Karpas-422 (cell line): ENCODE measurements at regions not wholly inside any gene's neighbourhood (a gene's known extent, or its start where the extent isn't known, plus 50 kb on each side); places are given as distances from the start of the nearest gene placed in this dataset.

ENCODE experiments used
- DNase-seq: peaks from one replicate; pipeline ENCODE4 v3.0.0-alpha.2; 2015
- H2AFZ ChIP-seq: fragments of 200-600 bp; sonication (generic); 2 replicates; pipeline ENCODE4 v1.6.1; 2014; ENCODE audit warnings: antibody characterized with exemption, low read length, mixed read lengths
- H3K27ac ChIP-seq: fragments of 200-600 bp; sonication (generic); 2 replicates; pipeline ENCODE4 v1.5.1; 2014; ENCODE audit warnings: mild to moderate bottlenecking, low read length, moderate library complexity
- H3K27me3 ChIP-seq: fragments of 200-600 bp; sonication (generic); 2 replicates; pipeline ENCODE4 v1.6.1; 2014; ENCODE audit warnings: low read length, mixed read lengths
- H3K36me3 ChIP-seq: fragments of 200-600 bp; sonication (generic); 2 replicates; pipeline ENCODE4 v1.6.1; 2014; ENCODE audit warnings: low read length, mixed read lengths; ENCODE audit not compliant: insufficient read depth
- H3K4me1 ChIP-seq: fragments of 200-600 bp; sonication (generic); 2 replicates; pipeline ENCODE4 v1.6.1; 2014; ENCODE audit warnings: mild to moderate bottlenecking, low read length, mixed read lengths
- H3K4me2 ChIP-seq: fragments of 200-600 bp; sonication (generic); 2 replicates; pipeline ENCODE4 v1.6.1; 2014; ENCODE audit warnings: low read length, low read depth, mild to moderate bottlenecking; ENCODE audit not compliant: poor library complexity, severe bottlenecking
- H3K4me3 ChIP-seq: fragments of 200-600 bp; sonication (generic); 2 replicates; pipeline ENCODE4 v1.5.1; 2014; ENCODE audit warnings: mild to moderate bottlenecking, antibody characterized with exemption, low read length, mixed read lengths
- H3K79me2 ChIP-seq: fragments of 200-600 bp; sonication (generic); 2 replicates; pipeline ENCODE4 v1.6.1; 2014; ENCODE audit warnings: mild to moderate bottlenecking, low read length, mixed read lengths
- H3K9ac ChIP-seq: fragments of 200-600 bp; sonication (generic); 2 replicates; pipeline ENCODE4 v1.6.0; 2014; ENCODE audit warnings: low read length
- H3K9me2 ChIP-seq: fragments of 200-600 bp; sonication (generic), shearing (Covaris generic); replicated peaks from 2 replicates; pipeline ENCODE4 v1.6.0; 2014; ENCODE audit warnings: mild to moderate bottlenecking, low read length, moderate library complexity; ENCODE audit not compliant: insufficient read depth
- H3K9me3 ChIP-seq: fragments of 300-700, 200-600 bp; sonication (generic); 2 replicates; pipeline ENCODE4 v1.6.1; 2014; ENCODE audit warnings: low read length, mixed read lengths
- H4K20me1 ChIP-seq: fragments of 200-600 bp; sonication (generic); 2 replicates; pipeline ENCODE4 v1.6.1; 2014; ENCODE audit warnings: mild to moderate bottlenecking, antibody characterized with exemption, low read length, low read depth; ENCODE audit not compliant: insufficient read depth

- H3K27me3 ChIP-seq, result no peaks in the 10 kb centered on the region
- no peaks in the 10 kb centered on the region for H3K36me3 ChIP-seq
- H3K4me2 ChIP-seq, result no peak overlapping the region
- no peak overlapping the region for H2AFZ ChIP-seq
- H3K4me3 ChIP-seq, result no peak overlapping the region
- no peaks in the 10 kb centered on the region for H3K9me3 ChIP-seq
- H3K9me2 ChIP-seq, result no peaks in the 10 kb centered on the region
- H4K20me1 ChIP-seq, result no peaks in the 10 kb centered on the region
- no peak overlapping the region for H3K9ac ChIP-seq
- no peaks in the 10 kb centered on the region for H3K4me1 ChIP-seq
- no peak for DNase-seq
- H3K27ac ChIP-seq, result no peak overlapping the region
- H3K79me2 ChIP-seq, result no peaks in the 10 kb centered on the region
Measured at GRCh38 chr3:193857996-193858395, 265.0 kb downstream of the OPA1 start.

DNA sequence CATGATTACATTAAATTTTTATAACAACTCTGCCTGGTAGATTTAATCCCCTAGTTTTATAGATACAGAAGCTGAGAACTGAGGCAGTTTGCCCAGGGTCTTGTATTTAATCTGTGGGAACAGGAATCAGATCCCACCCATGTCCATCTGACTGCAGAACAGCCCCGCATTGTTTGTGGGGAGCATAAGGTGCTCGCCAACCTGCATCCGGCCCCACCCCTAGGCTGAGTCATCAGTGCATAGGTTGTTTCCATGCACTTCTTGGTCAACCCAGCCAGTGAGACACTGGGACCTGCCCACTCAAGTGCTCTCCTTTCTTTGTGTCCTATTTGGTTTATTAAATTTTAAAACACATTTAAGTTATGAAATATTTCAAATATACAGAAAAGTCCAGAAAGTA lies 266.2 kb downstream of the OPA1 start:
- no peak for DNase-seq
- no peak overlapping the region for H3K9ac ChIP-seq
- no peaks in the 10 kb centered on the region for H3K9me2 ChIP-seq
- no peaks in the 10 kb centered on the region for H3K4me1 ChIP-seq
- H3K4me2 ChIP-seq, result no peak overlapping the region
- no peaks in the 10 kb centered on the region for H3K79me2 ChIP-seq
- no peak overlapping the region for H3K4me3 ChIP-seq
- no peaks in the 10 kb centered on the region for H3K27me3 ChIP-seq
- H3K9me3 ChIP-seq, result no peaks in the 10 kb centered on the region
- no peak overlapping the region for H3K27ac ChIP-seq
- H2AFZ ChIP-seq, result no peak overlapping the region
- no peaks in the 10 kb centered on the region for H4K20me1 ChIP-seq
- no peaks in the 10 kb centered on the region for H3K36me3 ChIP-seq

GRCh38 chr3:193861012-193861411 lies 268.0 kb downstream of the OPA1 start:
- H3K4me3 ChIP-seq, result no peak overlapping the region
- H3K9ac ChIP-seq, result no peak overlapping the region
- no peaks in the 10 kb centered on the region for H4K20me1 ChIP-seq
- no peak for DNase-seq
- no peaks in the 10 kb centered on the region for H3K27me3 ChIP-seq
- no peak overlapping the region for H3K4me2 ChIP-seq
- H3K36me3 ChIP-seq, result no peaks in the 10 kb centered on the region
- H3K4me1 ChIP-seq, result no peaks in the 10 kb centered on the region
- H3K9me3 ChIP-seq, result no peaks in the 10 kb centered on the region
- no peaks in the 10 kb centered on the region for H3K79me2 ChIP-seq
- no peak overlapping the region for H3K27ac ChIP-seq
- H2AFZ ChIP-seq, result no peak overlapping the region
- no peaks in the 10 kb centered on the region for H3K9me2 ChIP-seq

GRCh38 chr3:193862843-193863242 lies 269.8 kb downstream of the OPA1 start:
- Histone ChIP-seq H3K9ac (no peak overlapping the region), H3K4me3 (no peak overlapping the region), H3K9me3 (no peaks in the 10 kb centered on the region), H3K79me2 (no peaks in the 10 kb centered on the region), H3K4me1 (no peaks in the 10 kb centered on the region; the same call in 1 of the 2 replicates), H2AFZ (no peak overlapping the region), H4K20me1 (no peaks in the 10 kb centered on the region), H3K9me2 (no peaks in the 10 kb centered on the region), H3K27ac (no peak overlapping the region), H3K4me2 (no peak overlapping the region), H3K36me3 (no peaks in the 10 kb centered on the region), H3K27me3 (no peaks in the 10 kb centered on the region)
- DNase-seq, result no peak

DNA sequence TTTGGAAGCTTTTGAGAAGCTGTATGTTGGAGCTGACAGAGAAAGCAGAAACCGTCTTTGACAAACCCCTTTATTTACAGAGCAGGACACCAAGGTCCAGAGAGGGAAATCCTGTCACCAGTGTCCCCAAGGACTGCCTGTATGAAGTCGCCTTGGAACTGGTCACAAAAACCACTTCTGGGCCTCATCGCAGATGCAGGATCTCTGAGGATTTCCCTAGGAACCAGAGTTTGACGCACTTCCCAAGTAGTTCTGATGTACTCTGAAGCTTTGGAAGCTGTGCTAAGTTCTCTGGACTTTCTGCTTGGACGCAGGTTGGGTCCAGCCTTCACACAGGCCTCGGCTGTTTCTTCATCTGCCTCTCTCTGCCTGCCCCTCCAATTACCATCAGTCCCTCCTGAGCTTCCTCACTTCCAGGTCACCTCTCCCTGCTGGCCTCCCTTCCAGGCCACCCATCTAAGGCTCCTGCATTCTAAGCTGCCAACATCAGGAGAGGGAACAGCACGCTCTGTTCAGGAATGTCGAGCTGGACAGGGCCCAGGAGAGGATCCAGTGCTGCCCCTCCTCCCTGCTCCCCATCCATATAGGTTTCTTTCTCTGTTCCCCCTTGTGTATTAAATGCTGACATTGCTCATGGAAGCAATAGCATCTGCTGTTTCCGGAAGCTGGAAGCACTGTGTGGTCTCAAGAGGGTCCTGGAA lies 270.8 kb downstream of the OPA1 start:
- no peaks in the 10 kb centered on the region for H3K9me2 ChIP-seq
- H3K9me3 ChIP-seq, result no peaks in the 10 kb centered on the region
- H2AFZ ChIP-seq, result no peak overlapping the region
- H3K4me3 ChIP-seq, result no peak overlapping the region
- H3K36me3 ChIP-seq, result no peaks in the 10 kb centered on the region
- no peak overlapping the region for H3K4me2 ChIP-seq
- no peaks in the 10 kb centered on the region for H3K27me3 ChIP-seq
- H3K79me2 ChIP-seq, result no peaks in the 10 kb centered on the region
- no peaks in the 10 kb centered on the region for H4K20me1 ChIP-seq
- no peak for DNase-seq
- no peak overlapping the region for H3K27ac ChIP-seq
- H3K4me1 ChIP-seq, result peaks cover 6% of the 10 kb centered on the region
- H3K9ac ChIP-seq, result no peak overlapping the region

DNA sequence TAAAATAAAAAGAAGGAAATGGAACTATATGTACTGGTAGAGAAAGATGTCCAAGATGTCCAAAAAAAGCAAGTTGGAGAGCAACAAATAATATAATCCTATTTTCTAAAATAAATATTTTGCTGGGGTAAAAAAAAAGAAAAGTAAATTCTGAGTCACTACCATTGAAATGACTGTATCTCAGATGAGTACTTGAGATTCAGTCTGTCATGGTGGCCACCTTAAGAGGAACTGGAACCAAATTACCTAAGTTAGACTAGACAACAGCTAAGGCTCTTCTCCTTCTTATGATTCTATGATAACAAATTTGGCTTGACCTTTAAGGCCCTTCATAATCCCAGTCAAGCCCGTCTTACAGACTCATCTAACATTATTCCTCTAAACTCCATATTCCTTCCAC lies 270.6 kb upstream of the HES1 start:
- no peak overlapping the region for H3K4me2 ChIP-seq
- no peak for DNase-seq
- no peak overlapping the region for H3K4me3 ChIP-seq
- H4K20me1 ChIP-seq, result no peaks in the 10 kb centered on the region
- no peaks in the 10 kb centered on the region for H3K9me3 ChIP-seq
- peaks cover 6% of the 10 kb centered on the region for H3K4me1 ChIP-seq
- H3K9ac ChIP-seq, result no peak overlapping the region
- no peak overlapping the region for H3K27ac ChIP-seq
- H2AFZ ChIP-seq, result no peak overlapping the region
- no peaks in the 10 kb centered on the region for H3K9me2 ChIP-seq
- H3K27me3 ChIP-seq, result no peaks in the 10 kb centered on the region
- no peaks in the 10 kb centered on the region for H3K79me2 ChIP-seq
- H3K36me3 ChIP-seq, result no peaks in the 10 kb centered on the region

DNA sequence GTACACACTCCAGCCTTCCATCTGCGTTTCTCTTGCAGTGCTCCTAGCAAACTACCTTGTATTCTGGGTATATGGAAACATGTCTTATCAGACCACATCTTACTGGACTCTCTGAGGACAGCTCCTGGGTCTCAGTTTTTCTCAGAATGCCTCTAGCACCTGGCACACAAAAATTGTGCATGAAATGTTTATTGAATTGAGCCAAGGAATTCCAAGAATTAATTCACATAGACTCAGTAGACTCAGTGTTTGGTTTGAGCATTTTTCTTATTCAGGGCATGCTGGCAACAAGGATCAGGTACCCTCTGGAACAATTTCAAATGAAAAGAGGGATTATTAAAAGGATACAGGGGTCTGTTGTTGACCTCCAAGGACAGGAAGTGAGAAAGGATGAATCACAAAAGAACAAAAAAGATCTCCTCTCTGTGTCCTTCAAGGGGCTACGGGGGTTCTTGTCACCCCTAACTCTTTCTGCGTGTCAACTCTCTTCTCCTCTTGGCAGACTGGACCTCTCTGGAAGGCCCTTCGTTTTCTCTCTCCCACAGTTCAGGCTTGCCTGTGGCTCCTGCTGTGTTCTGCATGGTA lies 270.0 kb upstream of the HES1 start:
- no peaks in the 10 kb centered on the region for H3K9me3 ChIP-seq
- H3K79me2 ChIP-seq, result no peaks in the 10 kb centered on the region
- H3K27me3 ChIP-seq, result no peaks in the 10 kb centered on the region
- no peak overlapping the region for H2AFZ ChIP-seq
- H3K36me3 ChIP-seq, result no peaks in the 10 kb centered on the region
- H4K20me1 ChIP-seq, result no peaks in the 10 kb centered on the region
- H3K4me2 ChIP-seq, result no peak overlapping the region
- H3K9ac ChIP-seq, result no peak overlapping the region
- no peaks in the 10 kb centered on the region for H3K9me2 ChIP-seq
- DNase-seq, result no peak
- peaks cover 6% of the 10 kb centered on the region for H3K4me1 ChIP-seq
- no peak overlapping the region for H3K27ac ChIP-seq
- no peak overlapping the region for H3K4me3 ChIP-seq

DNA sequence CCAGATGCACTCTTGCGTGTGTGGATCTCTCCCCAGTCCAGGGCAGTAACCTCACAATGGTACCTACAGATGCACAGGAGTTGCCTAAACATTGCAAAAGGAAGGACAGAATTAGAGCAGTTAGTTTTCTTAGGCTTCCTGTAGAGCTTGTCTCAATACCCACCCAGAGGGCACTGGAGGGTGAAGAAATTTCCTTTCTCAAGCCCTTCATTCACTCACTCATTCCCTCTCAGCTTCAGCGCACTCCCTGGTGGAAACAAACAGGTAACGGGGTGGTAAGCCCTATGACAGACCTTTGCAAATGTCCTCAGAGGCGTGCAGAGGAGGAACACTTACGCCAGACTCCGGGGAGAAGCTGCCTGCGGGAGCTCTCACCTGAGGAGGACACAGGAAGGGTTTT lies 267.4 kb upstream of the HES1 start:
- DNase-seq, result peak; percentile 60
- Histone ChIP-seq H3K9me2 (no peaks in the 10 kb centered on the region), H3K4me2 (no peak overlapping the region), H3K27me3 (no peaks in the 10 kb centered on the region), H3K4me1 (peaks cover 6% of the 10 kb centered on the region), H3K79me2 (no peaks in the 10 kb centered on the region), H3K9me3 (no peaks in the 10 kb centered on the region), H3K27ac (no peak overlapping the region), H4K20me1 (no peaks in the 10 kb centered on the region), H2AFZ (no peak overlapping the region), H3K36me3 (no peaks in the 10 kb centered on the region), H3K4me3 (no peak overlapping the region), H3K9ac (no peak overlapping the region)
